SK-N-SH treated with all-trans-retinoic acid at 6 μM for 48 hours (cell line): ENCODE measurements at regions not wholly inside any gene's neighbourhood (a gene's known extent, or its start where the extent isn't known, plus 50 kb on each side); places are given as distances from the start of the nearest gene placed in this dataset.

ENCODE experiments used
- ARNTL ChIP-seq: fragments of 450-650 bp; formaldehyde crosslinking; IDR thresholded peaks from 2 replicates; pipeline ENCODE4 v1.5.0; 2020; ENCODE audit warnings: low read depth, mild to moderate bottlenecking, moderate library complexity, borderline replicate concordance
- BACH2 ChIP-seq: fragments of 250-450 bp; sonication (Bioruptor Pico); IDR thresholded peaks from 2 replicates; pipeline ENCODE4 v1.9.0; 2021; ENCODE audit warnings: mild to moderate bottlenecking, borderline replicate concordance
- CREB5 ChIP-seq: fragments of 250-450 bp; sonication (Bioruptor Pico); IDR thresholded peaks from 2 replicates; pipeline ENCODE4 v1.5.1; 2020; ENCODE audit warnings: low read depth, mild to moderate bottlenecking, moderate library complexity
- CSDC2 ChIP-seq: fragments of 250-450 bp; sonication (Bioruptor Pico); IDR thresholded peaks from 2 replicates; pipeline ENCODE4 v1.5.0; 2020; ENCODE audit warnings: mild to moderate bottlenecking, moderate library complexity
- ESRRG ChIP-seq: fragments of 250-450 bp; sonication (Bioruptor Pico); IDR thresholded peaks from 2 replicates; pipeline ENCODE4 v1.6.1; 2021; ENCODE audit warnings: mild to moderate bottlenecking
- ISL1 ChIP-seq: fragments of 250-450 bp; sonication (Bioruptor Pico); IDR thresholded peaks from 2 replicates; pipeline ENCODE4 v2.1.2; 2022; ENCODE audit warnings: mild to moderate bottlenecking, moderate library complexity
- PATZ1 ChIP-seq: fragments of 250-450 bp; sonication (Bioruptor Pico); IDR thresholded peaks from 2 replicates; pipeline ENCODE4 v1.8.0; 2020; ENCODE audit warnings: mild to moderate bottlenecking, moderate library complexity, borderline replicate concordance
- PPARA ChIP-seq: fragments of 250-450 bp; sonication (Bioruptor Pico); IDR thresholded peaks from 2 replicates; pipeline ENCODE4 v1.5.0; 2020; ENCODE audit warnings: mild to moderate bottlenecking, borderline replicate concordance
- TOX ChIP-seq: fragments of 250-450 bp; sonication (Bioruptor Pico); IDR thresholded peaks from 2 replicates; pipeline ENCODE4 v1.8.0; 2021; ENCODE audit warnings: mild to moderate bottlenecking, moderate library complexity, borderline replicate concordance
- ZC3H10 ChIP-seq: fragments of 250-450 bp; sonication (Bioruptor Pico); IDR thresholded peaks from 2 replicates; pipeline ENCODE4 v1.5.1; 2021; ENCODE audit warnings: mild to moderate bottlenecking, moderate library complexity
- ZFP30 ChIP-seq: fragments of 450-650 bp; formaldehyde crosslinking; IDR thresholded peaks from 2 replicates; pipeline ENCODE4 v1.5.0; 2022; ENCODE audit warnings: mild to moderate bottlenecking, moderate library complexity
- ZNF70 ChIP-seq: fragments of 450-650 bp; formaldehyde crosslinking; IDR thresholded peaks from 2 replicates; pipeline ENCODE4 v1.5.0; 2020; ENCODE audit warnings: mild to moderate bottlenecking, moderate library complexity

GRCh38 chr13:39245688-39246087 lies 207.4 kb downstream of the NHLRC3 start:
- TF ChIP-seq ESRRG (CRISPR knock-in tag) (no peak), ZNF70 (CRISPR knock-in tag) (no peak), ZC3H10 (CRISPR knock-in tag) (no peak), PATZ1 (no peak), TOX (CRISPR knock-in tag) (no peak), CREB5 (CRISPR knock-in tag) (no peak), ARNTL (no peak), PPARA (CRISPR knock-in tag) (no peak), CSDC2 (CRISPR knock-in tag) (no peak), ISL1 (CRISPR knock-in tag) (no peak), ZFP30 (CRISPR knock-in tag) (no peak), BACH2 (no peak)
